ENCODE measurements at regions not wholly inside any gene's neighbourhood (a gene's known extent, or its start where the extent isn't known, plus 50 kb on each side); places are given as distances from the start of the nearest gene placed in this dataset.
A peak's percentile ranks its signal among the peaks of the same experiment; 100 is the strongest.

- no peaks in the 10 kb centered on the region for H3K4me1 Mint-ChIP-seq
- peaks cover 12% of the 10 kb centered on the region for H3K9me3 Mint-ChIP-seq
- TF ChIP-seq CTCF (IDR thresholded peaks at IDR 0.05; ENCODE audit: unreplicated experiment in 3 of 3) = no peak
- H3K36me3 Mint-ChIP-seq (ENCODE audit: low read depth) = no peaks in the 10 kb centered on the region
- no peak overlapping the region for H3K27ac Mint-ChIP-seq
- no peak overlapping the region for H3K4me3 Mint-ChIP-seq
- peaks cover 12% of the 10 kb centered on the region for H3K27me3 Mint-ChIP-seq (ENCODE audit: low read depth)
Observed at GRCh38 chr22:48112687-48113521, 1350.5 kb downstream of the TBC1D22A start.

DNA sequence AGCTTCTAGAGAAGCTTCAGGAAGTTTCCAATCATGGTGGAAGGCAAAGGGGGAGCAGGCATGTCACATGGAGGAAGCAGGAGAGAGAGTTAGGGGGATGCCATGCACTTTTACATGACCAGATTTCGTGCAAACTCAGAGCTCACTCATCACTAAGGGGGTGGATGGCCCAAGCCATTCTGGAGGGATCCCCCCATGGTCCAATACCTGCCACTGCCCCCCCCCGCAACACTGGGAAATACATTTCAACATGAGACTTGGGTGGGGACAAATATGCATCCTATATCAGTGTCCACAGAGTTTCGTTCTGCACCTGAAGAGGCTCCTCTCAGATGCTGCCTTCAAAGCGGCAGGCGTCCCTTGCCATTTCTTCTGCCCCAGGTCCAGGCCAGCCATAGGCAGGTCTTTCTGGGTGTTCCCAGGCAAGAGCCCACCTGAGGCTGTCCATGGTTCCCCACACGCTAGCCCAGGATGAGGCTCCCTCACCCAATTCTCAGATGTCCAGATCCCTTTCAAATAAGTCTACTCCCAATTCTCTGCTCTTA is 1344.3 kb downstream of the TBC1D22A start:
- Mint-ChIP-seq H3K27me3 (ENCODE audit: low read depth) (peaks cover 9% of the 10 kb centered on the region), H3K27ac (no peak overlapping the region), H3K4me1 (peaks cover 14% of the 10 kb centered on the region), H3K9me3 (peaks cover 10% of the 10 kb centered on the region), H3K4me3 (no peak overlapping the region), H3K36me3 (ENCODE audit: low read depth) (no peaks in the 10 kb centered on the region)
- no peak for TF ChIP-seq CTCF (IDR thresholded peaks at IDR 0.05; ENCODE audit: unreplicated experiment in 3 of 3)

GRCh38 chr22:48106215-48106614 is 1343.8 kb downstream of the TBC1D22A start:
- Mint-ChIP-seq H3K4me1 (peaks cover 14% of the 10 kb centered on the region), H3K9me3 (peaks cover 10% of the 10 kb centered on the region), H3K27me3 (ENCODE audit: low read depth) (peaks cover 12% of the 10 kb centered on the region), H3K27ac (no peak overlapping the region), H3K4me3 (no peak overlapping the region), H3K36me3 (ENCODE audit: low read depth) (no peaks in the 10 kb centered on the region)
- TF ChIP-seq CTCF (IDR thresholded peaks at IDR 0.05; ENCODE audit: unreplicated experiment in 3 of 3) = no peak

GRCh38 chr22:48105259-48105658 is 1342.8 kb downstream of the TBC1D22A start:
- peaks cover 22% of the 10 kb centered on the region for H3K27me3 Mint-ChIP-seq (ENCODE audit: low read depth)
- H3K4me1 Mint-ChIP-seq = peaks cover 19% of the 10 kb centered on the region
- peaks cover 10% of the 10 kb centered on the region for H3K9me3 Mint-ChIP-seq
- H3K36me3 Mint-ChIP-seq (ENCODE audit: low read depth) = no peaks in the 10 kb centered on the region
- H3K27ac Mint-ChIP-seq = no peak overlapping the region
- no peak for TF ChIP-seq CTCF (IDR thresholded peaks at IDR 0.05; ENCODE audit: unreplicated experiment in 3 of 3)
- H3K4me3 Mint-ChIP-seq = no peak overlapping the region

DNA sequence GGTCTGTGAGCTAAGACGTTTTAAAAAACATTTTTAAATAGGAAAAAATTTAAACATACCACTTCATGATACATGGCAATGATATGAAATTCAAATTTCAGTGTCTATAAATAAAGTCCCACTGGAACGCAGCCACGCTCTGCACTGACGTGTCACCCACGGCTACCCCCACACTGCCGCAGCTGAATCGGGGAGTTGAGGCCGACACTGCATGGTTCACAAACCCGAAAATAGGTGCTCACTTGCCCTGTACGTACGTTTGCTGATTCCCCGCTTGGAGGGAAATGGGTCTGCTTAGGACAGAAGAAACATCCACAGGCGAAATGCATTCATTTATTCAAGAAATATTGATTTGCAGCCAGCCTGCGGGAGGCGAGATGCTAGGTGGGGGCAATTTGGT is 1342.3 kb downstream of the TBC1D22A start:
- H3K27ac Mint-ChIP-seq = peak overlapping the region in 1 of 3 experiments; percentile 42
- H3K4me1 Mint-ChIP-seq = peaks cover 19% of the 10 kb centered on the region
- no peaks in the 10 kb centered on the region for H3K36me3 Mint-ChIP-seq (ENCODE audit: low read depth)

More for the DNA sequence above, 1342.3 kb downstream of the TBC1D22A start:
- H3K9me3 Mint-ChIP-seq = peaks cover 10% of the 10 kb centered on the region
- no peak for TF ChIP-seq CTCF (IDR thresholded peaks at IDR 0.05; ENCODE audit: unreplicated experiment in 3 of 3)
- H3K27me3 Mint-ChIP-seq (ENCODE audit: low read depth) = peaks cover 27% of the 10 kb centered on the region
- no peak overlapping the region for H3K4me3 Mint-ChIP-seq

Data from nephron (organoid).